GM21576 (cell line): ENCODE measurements at regions not wholly inside any gene's neighbourhood (a gene's known extent, or its start where the extent isn't known, plus 50 kb on each side); places are given as distances from the start of the nearest gene placed in this dataset.

ENCODE experiments used
- ATAC-seq: cut with Tn5 transposase; IDR thresholded peaks from one replicate; pipeline ENCODE4 v1.9.1; 2021; ENCODE audit warnings: mild to moderate bottlenecking, moderate library complexity; ENCODE audit not compliant: unreplicated experiment

- ATAC-seq, result no peak
Observed at GRCh38 chr10:117669122-117669521, 126.6 kb downstream of the EMX2 start.

- ATAC-seq, result no peak
Observed at GRCh38 chr10:117670116-117670904, 127.8 kb downstream of the EMX2 start.

- ATAC-seq, result no peak
Observed at GRCh38 chr10:117673230-117674010, 130.9 kb downstream of the EMX2 start.

GRCh38 chr10:117674201-117674600 lies 131.7 kb downstream of the EMX2 start:
- ATAC-seq, result no peak

- ATAC-seq, result no peak
Observed at GRCh38 chr10:117674646-117675045, 132.1 kb downstream of the EMX2 start.

- no peak for ATAC-seq
Observed at GRCh38 chr10:117675514-117676055, 133.0 kb downstream of the EMX2 start.

- ATAC-seq, result no peak
Observed at GRCh38 chr10:117677239-117677638, 134.7 kb downstream of the EMX2 start.

- no peak for ATAC-seq
Observed at GRCh38 chr10:117677890-117678500, 135.4 kb downstream of the EMX2 start.

GRCh38 chr10:117680601-117681000 lies 138.1 kb downstream of the EMX2 start:
- no peak for ATAC-seq

- ATAC-seq, result no peak
Observed at GRCh38 chr10:117681104-117681503, 138.6 kb downstream of the EMX2 start.

GRCh38 chr10:117684046-117684610 lies 141.6 kb downstream of the EMX2 start:
- ATAC-seq, result no peak

GRCh38 chr10:117684672-117685211 lies 142.2 kb downstream of the EMX2 start:
- no peak for ATAC-seq

GRCh38 chr10:117685431-117685830 lies 142.9 kb downstream of the EMX2 start:
- no peak for ATAC-seq

GRCh38 chr10:117686606-117687005 lies 144.1 kb downstream of the EMX2 start:
- no peak for ATAC-seq

- ATAC-seq, result no peak
Observed at GRCh38 chr10:117688358-117688757, 145.8 kb downstream of the EMX2 start.

- ATAC-seq, result no peak
Observed at GRCh38 chr10:117689566-117689965, 147.0 kb downstream of the EMX2 start.

- no peak for ATAC-seq
Observed at GRCh38 chr10:117690359-117690758, 147.8 kb downstream of the EMX2 start.

GRCh38 chr10:117694190-117694589 lies 151.6 kb downstream of the EMX2 start:
- ATAC-seq, result no peak

GRCh38 chr10:117697402-117697801 lies 154.9 kb downstream of the EMX2 start:
- ATAC-seq, result no peak

- no peak for ATAC-seq
Observed at GRCh38 chr10:117698809-117699208, 156.3 kb downstream of the EMX2 start.
